K562 (cell line): ENCODE measurements at regions not wholly inside any gene's neighbourhood (a gene's known extent, or its start where the extent isn't known, plus 50 kb on each side); places are given as distances from the start of the nearest gene placed in this dataset.

Experiments used
- CHD2 ChIP-seq: IDR thresholded peaks from 2 replicates; pipeline ENCODE4 v1.6.1; 2011; ENCODE audit warnings: low read depth, low read length
- CTCF ChIP-seq, 3 experiments: IDR thresholded peaks in 2 of 3; conservative IDR thresholded peaks in 1 of 3; 2 replicates each; pipeline ENCODE4 v1.5.1; 2011 to 2012; ENCODE audit warnings: low read length in 3 of 3, mild to moderate bottlenecking in 3 of 3, control low read depth in 2 of 3, improper control_type of control experiment in 1 of 3, inconsistent platforms in 1 of 3, low read depth in 1 of 3, mixed read lengths in 1 of 3, moderate library complexity in 1 of 3; ENCODE audit not compliant: insufficient read depth in 2 of 3
- E2F5 ChIP-seq: sonication (generic); formaldehyde crosslinking; IDR thresholded peaks from 2 replicates; pipeline ENCODE4 v1.8.0; 2022; ENCODE audit warnings: mild to moderate bottlenecking, missing genetic modification reagents
- MECOM ChIP-seq: fragments of 250-450 bp; sonication (Bioruptor Pico); IDR thresholded peaks from 2 replicates; pipeline ENCODE4 v1.8.0; 2022; ENCODE audit warnings: inconsistent platforms
- NR2C2 ChIP-seq, 2 experiments: fragments of 200-800 bp in 1 of 2; sonication (Bioruptor generic) in 1 of 2; sonication (generic) in 1 of 2; formaldehyde crosslinking in 1 of 2; IDR thresholded peaks; 2 replicates each; pipeline versions ENCODE4 v1.6.1 to v1.8.0; 2016 to 2022; ENCODE audit warnings: mild to moderate bottlenecking in 1 of 2, missing compliant biosample characterization in 1 of 2, missing genetic modification characterization in 1 of 2, missing genetic modification reagents in 1 of 2
- RAD51 ChIP-seq: fragments of 450-650 bp; IDR thresholded peaks from 2 replicates; pipeline ENCODE4 v1.7.1; 2016; ENCODE audit warnings: low read depth, mild to moderate bottlenecking, borderline replicate concordance
- REST ChIP-seq, 2 experiments: fragments of 450-650 bp; formaldehyde crosslinking in 1 of 2; IDR thresholded peaks; 2 replicates each; pipeline versions ENCODE4 v1.4.0 to v1.6.1; 2014 to 2020; ENCODE audit warnings: mild to moderate bottlenecking in 2 of 2, borderline replicate concordance in 1 of 2, low read depth in 1 of 2
- SFPQ ChIP-seq: fragments of 200-400 bp; formaldehyde crosslinking; IDR thresholded peaks from 2 replicates; pipeline ENCODE4 v1.6.1; 2017; ENCODE audit warnings: mild to moderate bottlenecking, low read depth, low read length, moderate library complexity
- SPI1 ChIP-seq: IDR thresholded peaks from 2 replicates; pipeline ENCODE4 v1.6.1; 2011; ENCODE audit warnings: low read depth, low read length, control low read depth, borderline replicate concordance
- SREBF2 ChIP-seq: sonication (generic); formaldehyde crosslinking; IDR thresholded peaks from 2 replicates; pipeline ENCODE4 v1.4.0; 2020; ENCODE audit warnings: mild to moderate bottlenecking, missing genetic modification reagents
- USF2 ChIP-seq: sonication (generic); formaldehyde crosslinking; IDR thresholded peaks from 2 replicates; pipeline ENCODE4 v1.5.0; 2020; ENCODE audit warnings: missing genetic modification reagents
- ZNF274 ChIP-seq: IDR thresholded peaks from 2 replicates; pipeline ENCODE4 v1.6.1; 2011; ENCODE audit warnings: low read depth, mild to moderate bottlenecking, low read length, moderate library complexity, borderline replicate concordance
- ZNF551 ChIP-seq: fragments of 250-450 bp; sonication (Bioruptor Pico); IDR thresholded peaks from 2 replicates; pipeline ENCODE4 v1.5.0; 2021; ENCODE audit warnings: mild to moderate bottlenecking, moderate library complexity
- ZNF785 ChIP-seq: fragments of 250-450 bp; sonication (Bioruptor Pico); IDR thresholded peaks from 2 replicates; pipeline ENCODE4 v1.4.0; 2020; ENCODE audit warnings: mild to moderate bottlenecking

- no peak for TF ChIP-seq CTCF (IDR thresholded peaks at IDR 0.05 in 2 of 3, conservative IDR thresholded peaks at IDR 0.05 in 1 of 3; ENCODE audit: insufficient read depth in 2 of 3, low read depth in 1 of 3, low read length in 3 of 3)
- TF ChIP-seq ZNF274: no peak
- no peak for TF ChIP-seq CHD2
- TF ChIP-seq MECOM (CRISPR knock-in tag): no peak
- no peak for TF ChIP-seq SPI1
- TF ChIP-seq SFPQ: no peak
- TF ChIP-seq USF2 (CRISPR knock-in tag): no peak
- TF ChIP-seq E2F5 (CRISPR knock-in tag): no peak
- no peak for TF ChIP-seq ZNF551 (CRISPR knock-in tag)
- TF ChIP-seq NR2C2 (CRISPR knock-in tag; IDR thresholded peaks at IDR 0.05): no peak
- TF ChIP-seq NR2C2 (tag; IDR thresholded peaks at IDR 0.05): no peak
- no peak for TF ChIP-seq REST (IDR thresholded peaks at IDR 0.05; ENCODE audit: borderline replicate concordance)
- TF ChIP-seq REST (CRISPR knock-in tag; IDR thresholded peaks at IDR 0.05; ENCODE audit: low read depth): no peak
- TF ChIP-seq ZNF785 (CRISPR knock-in tag): no peak
- TF ChIP-seq RAD51: no peak
- no peak for TF ChIP-seq SREBF2 (CRISPR knock-in tag)
These were observed 189.9 kb upstream of the SOX2 start for GRCh38 chr3:181521831-181522230.
